ENCODE measurements at regions not wholly inside any gene's neighbourhood (a gene's known extent, or its start where the extent isn't known, plus 50 kb on each side); places are given as distances from the start of the nearest gene placed in this dataset.

DNA sequence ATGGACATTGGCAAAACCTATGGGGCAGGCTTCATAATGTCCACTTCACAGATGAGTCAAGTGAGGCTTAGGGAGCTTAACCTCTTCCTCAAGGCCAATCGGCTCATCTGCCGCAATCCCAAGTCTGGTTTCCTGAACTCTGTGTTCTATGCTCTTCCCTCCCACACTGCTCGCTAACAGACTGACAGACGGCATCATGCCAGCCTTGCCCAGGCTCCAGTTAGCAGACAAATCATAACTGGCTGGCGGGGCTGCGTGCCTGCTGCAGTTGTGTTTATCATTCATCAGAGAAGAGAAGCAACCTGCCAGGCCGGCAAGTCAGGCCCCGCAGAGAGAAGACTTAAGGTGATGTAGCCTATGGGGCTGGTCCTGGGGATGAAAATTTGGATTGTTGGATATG is 216.2 kb upstream of the ASIC2 start:
- Histone ChIP-seq H3K18ac (ENCODE audit: low read depth, low read length) (no peak overlapping the region), H3K9ac (ENCODE audit: low read depth, low read length) (no peak overlapping the region), H2AFZ (replicated peaks; ENCODE audit: low read length, poor library complexity) (no peak overlapping the region), H2BK20ac (ENCODE audit: low read depth, low read length) (no peak overlapping the region), H2AK5ac (ENCODE audit: low read depth, low read length) (no peak overlapping the region), H3K27me3 (ENCODE audit: control insufficient read depth, insufficient read depth, low read length) (no peaks in the 10 kb centered on the region), H2BK5ac (ENCODE audit: low read depth, low read length, poor library complexity, severe bottlenecking) (no peak overlapping the region), H4K8ac (ENCODE audit: low read depth in 2 of 2, low read length in 2 of 2) (no peak overlapping the region), H4K5ac (ENCODE audit: low read depth, low read length) (no peak overlapping the region), H4K20me1 (ENCODE audit: insufficient read depth, low read length) (no peaks in the 10 kb centered on the region), H4K91ac (ENCODE audit: insufficient read depth, low read depth, low read length) (no peak overlapping the region), H3K4ac (ENCODE audit: low read depth, low read length) (no peak overlapping the region), H3K56ac (ENCODE audit: extremely low read depth, insufficient read depth, low read length) (no peak overlapping the region), H3K14ac (replicated peaks; ENCODE audit: low read depth, low read length) (no peak overlapping the region), H3K4me2 (ENCODE audit: low read depth, low read length) (no peak overlapping the region), H3K27ac (ENCODE audit: insufficient read depth, low read length) (no peak overlapping the region), H2BK120ac (ENCODE audit: low read depth, low read length) (no peak overlapping the region), H3K23ac (ENCODE audit: low read depth, low read length) (no peak overlapping the region), H3K79me1 (ENCODE audit: low read depth in 1 of 2, low read length in 2 of 2) (no peaks in the 10 kb centered on the region), H3K4me1 (ENCODE audit: control insufficient read depth, insufficient read depth, low read length) (no peaks in the 10 kb centered on the region), H3K9me3 (ENCODE audit: control insufficient read depth, insufficient read depth, low read length) (no peaks in the 10 kb centered on the region; the same call in 1 of the 2 replicates), H2BK15ac (ENCODE audit: low read depth, low read length) (no peak overlapping the region), H3K4me3 (ENCODE audit: insufficient read depth, low read depth, low read length) (no peak overlapping the region), H2AK9ac (replicated peaks; ENCODE audit: low read depth, low read length, poor library complexity) (no peak overlapping the region), H3K36me3 (ENCODE audit: control insufficient read depth, insufficient read depth, low read length) (no peaks in the 10 kb centered on the region), H3K9me1 (ENCODE audit: insufficient read depth, low read length) (no peaks in the 10 kb centered on the region)
- CTCF ChIA-PET = no interaction called here
- 37% methylated on average over 2 of the region's 8 CpGs; no CpG with 5 or more reads in 1 of the 2 experiments for whole genome bisulfite sequencing, 2 experiments (ENCODE audit: extremely low coverage in 2 of 2, insufficient read length in 1 of 2)
- no TSS peak for BruUV-seq (replicated peaks)
- intact Hi-C loops (cut with micrococcal nuclease) (no loop called here), dilution Hi-C loops (cut with HindIII; ENCODE audit: low sequenced_read_pairs, unreplicated experiment) (no loop called here), in situ Hi-C loops (cut with MboI; ENCODE audit: low sequenced_read_pairs) (no loop called here)
- ATAC-seq (ENCODE audit: low read depth) = no peak
- POLR2A ChIA-PET (ENCODE audit: unreplicated experiment) = no interaction called here
- DNase-seq = no peak
- TF ChIP-seq, protein P1, sequence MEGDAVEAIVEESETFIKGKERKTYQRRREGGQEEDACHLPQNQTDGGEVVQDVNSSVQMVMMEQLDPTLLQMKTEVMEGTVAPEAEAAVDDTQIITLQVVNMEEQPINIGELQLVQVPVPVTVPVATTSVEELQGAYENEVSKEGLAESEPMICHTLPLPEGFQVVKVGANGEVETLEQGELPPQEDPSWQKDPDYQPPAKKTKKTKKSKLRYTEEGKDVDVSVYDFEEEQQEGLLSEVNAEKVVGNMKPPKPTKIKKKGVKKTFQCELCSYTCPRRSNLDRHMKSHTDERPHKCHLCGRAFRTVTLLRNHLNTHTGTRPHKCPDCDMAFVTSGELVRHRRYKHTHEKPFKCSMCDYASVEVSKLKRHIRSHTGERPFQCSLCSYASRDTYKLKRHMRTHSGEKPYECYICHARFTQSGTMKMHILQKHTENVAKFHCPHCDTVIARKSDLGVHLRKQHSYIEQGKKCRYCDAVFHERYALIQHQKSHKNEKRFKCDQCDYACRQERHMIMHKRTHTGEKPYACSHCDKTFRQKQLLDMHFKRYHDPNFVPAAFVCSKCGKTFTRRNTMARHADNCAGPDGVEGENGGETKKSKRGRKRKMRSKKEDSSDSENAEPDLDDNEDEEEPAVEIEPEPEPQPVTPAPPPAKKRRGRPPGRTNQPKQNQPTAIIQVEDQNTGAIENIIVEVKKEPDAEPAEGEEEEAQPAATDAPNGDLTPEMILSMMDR (conservative IDR thresholded peaks at IDR 0.05; ENCODE audit: low read depth, low read length) = no peak
- TF ChIP-seq MAFK (IDR thresholded peaks at IDR 0.05; ENCODE audit: low read depth, low read length) = no peak
- no peak for TF ChIP-seq FOS (IDR thresholded peaks at IDR 0.05; ENCODE audit: low read depth, low read length)
- TF ChIP-seq POLR2A (IDR thresholded peaks at IDR 0.05; ENCODE audit: low read depth, low read length) = no peak
- TF ChIP-seq, protein P2, sequence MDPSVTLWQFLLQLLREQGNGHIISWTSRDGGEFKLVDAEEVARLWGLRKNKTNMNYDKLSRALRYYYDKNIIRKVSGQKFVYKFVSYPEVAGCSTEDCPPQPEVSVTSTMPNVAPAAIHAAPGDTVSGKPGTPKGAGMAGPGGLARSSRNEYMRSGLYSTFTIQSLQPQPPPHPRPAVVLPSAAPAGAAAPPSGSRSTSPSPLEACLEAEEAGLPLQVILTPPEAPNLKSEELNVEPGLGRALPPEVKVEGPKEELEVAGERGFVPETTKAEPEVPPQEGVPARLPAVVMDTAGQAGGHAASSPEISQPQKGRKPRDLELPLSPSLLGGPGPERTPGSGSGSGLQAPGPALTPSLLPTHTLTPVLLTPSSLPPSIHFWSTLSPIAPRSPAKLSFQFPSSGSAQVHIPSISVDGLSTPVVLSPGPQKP (IDR thresholded peaks at IDR 0.05; ENCODE audit: borderline replicate concordance, low read depth, low read length) = no peak
- no peak for TF ChIP-seq SMC3 (IDR thresholded peaks at IDR 0.05; ENCODE audit: low read depth, low read length)
- TF ChIP-seq RFX5 (IDR thresholded peaks at IDR 0.05; ENCODE audit: low read depth, low read length) = no peak
- TF ChIP-seq MXI1 (IDR thresholded peaks at IDR 0.05; ENCODE audit: borderline replicate concordance, low read depth, low read length) = no peak
- TF ChIP-seq RAD21 (IDR thresholded peaks at IDR 0.05; ENCODE audit: low read length) = no peak
- TF ChIP-seq NFE2L2 (IDR thresholded peaks at IDR 0.05; ENCODE audit: low read depth, low read length) = no peak
- TF ChIP-seq BHLHE40 (IDR thresholded peaks at IDR 0.05; ENCODE audit: low read depth, low read length) = no peak
- no peak for TF ChIP-seq CHD1 (IDR thresholded peaks at IDR 0.05; ENCODE audit: low read depth, low read length)
- no peak for TF ChIP-seq MAZ (IDR thresholded peaks at IDR 0.05; ENCODE audit: borderline replicate concordance, low read depth, low read length)
- no peak for TF ChIP-seq RCOR1 (IDR thresholded peaks at IDR 0.05; ENCODE audit: insufficient replicate concordance, low read length)
- no peak for TF ChIP-seq CEBPB (IDR thresholded peaks at IDR 0.05; ENCODE audit: low read depth, low read length)
- TF ChIP-seq, protein P3, sequence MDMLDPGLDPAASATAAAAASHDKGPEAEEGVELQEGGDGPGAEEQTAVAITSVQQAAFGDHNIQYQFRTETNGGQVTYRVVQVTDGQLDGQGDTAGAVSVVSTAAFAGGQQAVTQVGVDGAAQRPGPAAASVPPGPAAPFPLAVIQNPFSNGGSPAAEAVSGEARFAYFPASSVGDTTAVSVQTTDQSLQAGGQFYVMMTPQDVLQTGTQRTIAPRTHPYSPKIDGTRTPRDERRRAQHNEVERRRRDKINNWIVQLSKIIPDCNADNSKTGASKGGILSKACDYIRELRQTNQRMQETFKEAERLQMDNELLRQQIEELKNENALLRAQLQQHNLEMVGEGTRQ (IDR thresholded peaks at IDR 0.05; ENCODE audit: low read depth, low read length) = no peak

All from IMR-90 (cell line).